ENCODE measurements at regions not wholly inside any gene's neighbourhood (a gene's known extent, or its start where the extent isn't known, plus 50 kb on each side); places are given as distances from the start of the nearest gene placed in this dataset.

DNA sequence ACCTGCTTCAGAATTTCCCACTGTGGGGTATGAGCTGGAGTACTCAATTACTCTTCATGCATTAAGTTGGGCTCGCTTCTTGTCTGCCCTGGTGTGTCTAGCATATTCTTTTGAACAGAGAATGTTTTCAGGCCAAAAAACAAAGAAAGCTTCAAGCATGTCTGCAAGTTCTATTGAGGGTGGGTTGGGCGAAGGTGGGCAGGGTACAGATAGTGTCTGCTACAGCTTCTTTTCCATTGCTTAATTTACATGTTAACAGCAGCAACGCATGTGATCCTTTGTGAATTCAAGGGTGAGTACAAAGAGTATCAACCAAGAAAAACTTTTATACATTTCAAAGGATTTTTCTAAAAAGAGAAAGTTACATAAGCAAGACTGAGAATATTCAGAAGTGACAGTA lies 406.5 kb downstream of the IRS2 start:
- H3K36me3 ChIP-seq: no peaks in the 10 kb centered on the region
- no peak overlapping the region for H3K4me3 ChIP-seq
- no peaks in the 10 kb centered on the region for H3K9me3 ChIP-seq
- no peak overlapping the region for H3K27ac ChIP-seq
- TF ChIP-seq, protein P1, sequence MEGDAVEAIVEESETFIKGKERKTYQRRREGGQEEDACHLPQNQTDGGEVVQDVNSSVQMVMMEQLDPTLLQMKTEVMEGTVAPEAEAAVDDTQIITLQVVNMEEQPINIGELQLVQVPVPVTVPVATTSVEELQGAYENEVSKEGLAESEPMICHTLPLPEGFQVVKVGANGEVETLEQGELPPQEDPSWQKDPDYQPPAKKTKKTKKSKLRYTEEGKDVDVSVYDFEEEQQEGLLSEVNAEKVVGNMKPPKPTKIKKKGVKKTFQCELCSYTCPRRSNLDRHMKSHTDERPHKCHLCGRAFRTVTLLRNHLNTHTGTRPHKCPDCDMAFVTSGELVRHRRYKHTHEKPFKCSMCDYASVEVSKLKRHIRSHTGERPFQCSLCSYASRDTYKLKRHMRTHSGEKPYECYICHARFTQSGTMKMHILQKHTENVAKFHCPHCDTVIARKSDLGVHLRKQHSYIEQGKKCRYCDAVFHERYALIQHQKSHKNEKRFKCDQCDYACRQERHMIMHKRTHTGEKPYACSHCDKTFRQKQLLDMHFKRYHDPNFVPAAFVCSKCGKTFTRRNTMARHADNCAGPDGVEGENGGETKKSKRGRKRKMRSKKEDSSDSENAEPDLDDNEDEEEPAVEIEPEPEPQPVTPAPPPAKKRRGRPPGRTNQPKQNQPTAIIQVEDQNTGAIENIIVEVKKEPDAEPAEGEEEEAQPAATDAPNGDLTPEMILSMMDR (IDR thresholded peaks at IDR 0.05): no peak
- H3K27me3 ChIP-seq: no peaks in the 10 kb centered on the region
- H3K4me1 ChIP-seq: no peaks in the 10 kb centered on the region
- DNase-seq: no peak
- no peak for ATAC-seq
- intact Hi-C loops (cut with DNase I): no loop called here

DNA sequence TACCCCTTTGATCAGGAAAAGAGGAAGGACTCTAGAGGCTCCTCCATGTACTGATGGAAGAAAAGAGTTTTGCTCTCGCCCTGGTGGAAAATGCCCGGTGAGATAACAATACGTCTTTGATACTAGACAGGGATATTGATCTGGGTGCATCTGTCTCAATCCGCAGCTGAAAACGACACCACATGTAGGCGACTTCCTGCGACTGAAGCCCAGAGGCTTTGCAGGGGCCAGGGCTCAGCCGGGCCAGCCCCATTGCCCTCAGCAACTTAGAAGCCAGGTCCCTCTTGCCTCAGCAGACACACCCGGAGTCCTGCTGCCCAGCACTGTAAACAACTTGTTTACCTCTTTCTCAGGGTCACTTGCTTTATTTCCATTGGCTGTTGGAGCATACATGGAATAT lies 409.4 kb downstream of the IRS2 start:
- no peaks in the 10 kb centered on the region for H3K36me3 ChIP-seq
- TF ChIP-seq, protein P1 (IDR thresholded peaks at IDR 0.05): no peak
- no peak for ATAC-seq
- intact Hi-C loops (cut with DNase I): no loop called here
- no peak overlapping the region for H3K27ac ChIP-seq
- no peak for DNase-seq
- no peaks in the 10 kb centered on the region for H3K4me1 ChIP-seq
- H3K4me3 ChIP-seq: no peak overlapping the region
- no peaks in the 10 kb centered on the region for H3K27me3 ChIP-seq
- no peaks in the 10 kb centered on the region for H3K9me3 ChIP-seq

DNA sequence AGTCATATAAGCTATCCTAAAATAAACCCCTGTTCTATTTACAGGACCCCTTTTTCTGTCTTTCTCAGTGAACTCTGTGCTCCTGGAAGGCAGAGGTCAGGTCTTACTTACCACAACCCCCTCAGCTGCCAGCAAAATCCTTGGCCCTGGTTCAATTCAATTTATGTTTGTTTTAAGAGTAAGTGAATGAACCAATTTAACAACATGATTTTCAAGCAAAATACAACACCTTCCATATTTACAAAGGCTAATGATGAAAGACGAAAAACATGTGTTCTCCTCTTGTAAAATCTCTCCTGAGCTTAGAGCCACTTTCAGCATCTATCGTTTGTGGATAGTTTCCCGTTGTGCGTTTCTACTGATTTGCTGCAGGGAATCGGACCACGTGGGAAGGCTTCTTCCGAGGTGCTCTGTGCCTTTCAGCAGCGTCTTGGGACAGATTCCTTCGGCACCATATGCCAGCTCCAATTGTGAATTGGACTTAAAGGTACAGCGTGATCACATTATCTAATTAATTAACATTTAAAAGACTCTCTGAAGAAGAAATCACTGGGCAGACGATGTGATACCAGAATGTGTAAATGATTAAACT lies 411.7 kb downstream of the IRS2 start:
- TF ChIP-seq, protein P1 (IDR thresholded peaks at IDR 0.05): no peak
- DNase-seq (no peak), ATAC-seq (no peak)
- Histone ChIP-seq H3K4me3 (no peak overlapping the region), H3K27me3 (no peaks in the 10 kb centered on the region), H3K4me1 (no peaks in the 10 kb centered on the region), H3K36me3 (no peaks in the 10 kb centered on the region), H3K27ac (no peak overlapping the region), H3K9me3 (no peaks in the 10 kb centered on the region)
- intact Hi-C loops (cut with DNase I): no loop called here

DNA sequence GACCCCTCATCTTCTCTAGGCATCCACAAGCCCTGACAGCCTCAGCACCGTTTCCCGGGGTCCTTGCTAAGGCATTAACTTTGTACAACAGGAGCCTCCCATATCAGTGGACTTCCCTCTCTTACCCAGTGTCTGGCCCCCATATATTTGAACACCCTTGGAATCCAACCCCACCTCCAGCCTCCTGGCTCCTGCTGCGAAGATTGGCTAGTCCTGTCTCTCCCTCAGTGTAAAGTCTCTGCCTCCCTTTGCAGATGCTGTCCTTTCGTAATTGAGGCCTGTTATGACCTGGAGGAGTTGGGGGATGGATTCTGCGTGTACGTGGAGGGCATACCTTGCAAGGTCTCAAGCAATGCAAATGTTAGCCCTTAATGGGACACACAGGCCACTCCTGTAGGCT lies 413.7 kb downstream of the IRS2 start:
- ATAC-seq: no peak
- Histone ChIP-seq H3K27ac (no peak overlapping the region), H3K4me3 (no peak overlapping the region), H3K27me3 (no peaks in the 10 kb centered on the region), H3K36me3 (no peaks in the 10 kb centered on the region), H3K4me1 (no peaks in the 10 kb centered on the region), H3K9me3 (no peaks in the 10 kb centered on the region)
- TF ChIP-seq, protein P1 (IDR thresholded peaks at IDR 0.05): no peak
- DNase-seq: no peak
- intact Hi-C loops (cut with DNase I): no loop called here

DNA sequence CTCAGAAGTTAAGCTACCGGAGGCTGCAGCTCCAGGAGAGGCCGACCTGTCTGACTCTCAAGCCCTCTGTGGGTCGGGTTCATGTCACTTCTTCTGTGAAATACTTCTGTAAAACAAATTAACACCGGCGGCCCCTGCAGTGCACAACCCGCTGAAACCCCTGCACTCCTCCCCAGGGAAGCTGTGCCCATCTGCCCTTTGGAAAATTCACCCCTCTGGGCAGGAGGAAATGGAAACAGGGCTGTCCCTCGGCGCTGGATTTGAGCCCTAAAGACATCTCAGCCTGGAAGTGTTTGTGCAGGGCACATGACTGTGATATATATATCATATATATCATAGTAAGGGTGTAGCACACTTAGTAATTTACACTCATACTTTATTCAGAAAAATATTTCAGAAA lies 415.3 kb downstream of the IRS2 start:
- ATAC-seq: no peak
- intact Hi-C loops (cut with DNase I): no loop called here
- H3K27ac ChIP-seq: no peak overlapping the region

More for the DNA sequence above, 415.3 kb downstream of the IRS2 start:
- TF ChIP-seq, protein P1 (IDR thresholded peaks at IDR 0.05): no peak
- H3K4me1 ChIP-seq: no peaks in the 10 kb centered on the region
- H3K36me3 ChIP-seq: no peaks in the 10 kb centered on the region
- H3K27me3 ChIP-seq: no peaks in the 10 kb centered on the region
- no peak for DNase-seq
- no peaks in the 10 kb centered on the region for H3K9me3 ChIP-seq
- H3K4me3 ChIP-seq: no peak overlapping the region

All from upper lobe of right lung (tissue), 1 donor.